Skeletal muscle cell (primary cell): ENCODE measurements at regions not wholly inside any gene's neighbourhood (a gene's known extent, or its start where the extent isn't known, plus 50 kb on each side); places are given as distances from the start of the nearest gene placed in this dataset.
A peak's percentile ranks its signal among the peaks of the same experiment; 100 is the strongest.

Experiments
- DNase-seq: peaks from one replicate; pipeline ENCODE4 v3.0.0-alpha.2; 2010; ENCODE audit warnings: low read depth
- H3K4me3 ChIP-seq: 2 replicates; pipeline ENCODE4 v1.5.1; 2011; ENCODE audit warnings: low read depth, mild to moderate bottlenecking, control low read depth, low read length, moderate library complexity

GRCh38 chr3:182698078-182698477 is 95.2 kb upstream of the ATP11B start:
- no peak for DNase-seq
- no peak overlapping the region for H3K4me3 ChIP-seq

DNA sequence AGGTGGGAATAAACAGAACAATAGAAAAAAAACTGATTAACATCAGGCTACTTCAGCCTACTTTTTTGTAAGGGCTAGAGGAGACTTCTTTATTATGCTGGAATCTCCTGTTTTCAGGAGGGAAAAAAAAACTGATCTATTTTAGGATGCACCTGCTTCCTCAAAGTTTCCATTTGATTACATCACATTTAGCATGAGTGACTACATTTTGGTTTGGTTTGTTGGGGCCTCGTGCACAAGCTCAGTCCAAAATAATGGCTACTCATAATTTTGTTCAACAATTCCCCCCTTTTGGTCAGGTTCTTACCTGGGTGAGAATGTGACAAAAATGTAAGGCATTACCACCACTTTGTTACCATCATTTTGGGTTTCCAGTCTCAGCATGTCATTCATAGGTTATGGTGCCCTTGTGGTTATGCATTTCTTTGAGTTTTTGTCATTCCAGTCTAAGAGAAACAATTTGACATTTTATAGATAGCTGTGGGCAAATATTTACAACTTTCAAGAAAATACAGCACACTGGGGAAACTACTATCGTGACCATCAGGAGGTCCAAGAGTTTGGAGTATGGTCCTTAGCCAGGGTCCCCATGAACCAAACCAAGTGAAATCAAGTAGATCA is 93.6 kb upstream of the ATP11B start:
- no peak for DNase-seq
- H3K4me3 ChIP-seq = no peak overlapping the region

DNA sequence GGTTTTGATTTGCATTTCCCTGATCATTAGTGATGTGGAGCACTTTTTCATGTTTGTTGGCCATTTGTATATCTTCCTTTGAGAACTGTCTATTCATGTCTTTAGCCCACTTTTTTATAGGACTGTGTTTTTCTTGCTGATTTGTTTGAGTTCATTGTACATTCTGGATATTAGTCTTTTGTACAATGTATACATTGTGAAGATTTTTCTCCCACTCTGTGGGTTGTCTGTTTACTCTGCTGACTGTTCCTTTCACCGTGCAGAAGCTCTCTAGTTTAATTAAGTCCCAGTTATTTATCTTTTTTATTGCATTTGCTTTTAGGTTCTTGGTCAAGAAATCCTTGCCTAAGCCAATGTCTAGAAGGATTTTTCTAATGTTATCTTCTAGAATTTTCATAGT is 91.1 kb upstream of the ATP11B start:
- no peak for DNase-seq
- H3K4me3 ChIP-seq = no peak overlapping the region

- no peak for DNase-seq
- no peak overlapping the region for H3K4me3 ChIP-seq
Observed at GRCh38 chr3:182703233-182703632, 90.1 kb upstream of the ATP11B start.

DNA sequence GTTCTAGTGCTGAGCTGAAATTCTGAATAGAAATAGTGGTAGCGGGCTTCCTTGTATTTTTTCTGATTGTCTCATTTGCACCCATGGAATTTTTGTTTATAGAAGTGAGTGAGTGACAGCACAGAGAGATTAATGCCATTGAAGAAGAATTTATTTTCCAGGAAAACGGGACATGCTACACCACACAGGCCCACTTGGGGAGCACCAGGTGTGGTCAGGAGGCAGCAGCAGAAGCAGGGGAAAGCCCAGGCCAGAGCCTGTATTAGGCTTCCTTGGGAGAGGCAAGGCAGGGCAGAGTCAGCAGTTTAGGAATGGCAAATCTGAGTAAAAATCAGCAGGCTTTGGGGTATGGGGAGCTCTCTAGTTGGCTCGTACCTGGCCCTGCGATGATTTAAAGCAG is 88.4 kb upstream of the ATP11B start:
- no peak overlapping the region for H3K4me3 ChIP-seq
- no peak for DNase-seq

DNA sequence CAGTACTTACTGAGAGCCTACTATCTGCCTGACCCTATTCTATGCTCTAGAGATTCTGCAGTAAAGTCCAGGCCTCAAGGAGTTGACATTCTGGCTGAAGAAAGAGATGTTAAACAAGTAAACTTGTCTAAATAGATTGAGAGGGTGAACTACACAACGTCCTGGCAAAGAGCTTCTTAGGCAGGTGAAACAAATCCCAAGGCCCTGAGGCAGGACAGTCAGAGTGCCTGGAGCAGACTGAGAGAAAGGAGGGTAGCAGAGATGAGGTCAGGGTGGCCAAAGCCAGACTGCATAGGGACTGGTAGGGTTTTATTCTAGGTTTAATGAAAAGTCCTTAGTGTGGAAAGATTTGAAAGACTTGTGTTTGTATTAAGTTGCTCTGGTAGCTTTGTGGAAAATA is 84.5 kb upstream of the ATP11B start:
- H3K4me3 ChIP-seq = no peak overlapping the region
- no peak for DNase-seq

GRCh38 chr3:182709306-182709705 is 84.0 kb upstream of the ATP11B start:
- no peak for DNase-seq
- no peak overlapping the region for H3K4me3 ChIP-seq

GRCh38 chr3:182710557-182711157 is 82.6 kb upstream of the ATP11B start:
- no peak overlapping the region for H3K4me3 ChIP-seq
- DNase-seq = no peak

GRCh38 chr3:182711261-182711683 is 82.0 kb upstream of the ATP11B start:
- no peak for DNase-seq
- H3K4me3 ChIP-seq = no peak overlapping the region

DNA sequence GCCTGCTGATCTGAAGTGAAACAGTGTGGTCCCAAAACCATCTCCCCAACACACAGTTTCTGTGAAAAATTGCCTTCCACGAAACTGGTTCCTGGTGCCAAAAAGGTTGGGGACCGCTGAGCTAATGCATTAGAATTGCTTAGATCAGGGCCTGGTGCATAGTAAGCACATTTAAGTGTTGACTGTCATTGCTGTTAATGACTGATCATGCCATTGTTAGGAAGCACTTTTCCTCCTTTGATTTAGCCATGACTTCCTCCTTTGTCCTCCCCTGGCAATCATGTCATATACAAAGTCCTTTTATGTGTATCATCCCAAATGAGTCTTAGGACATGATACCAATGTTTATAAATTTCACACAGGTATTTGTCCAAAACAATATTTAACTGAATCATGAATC is 81.5 kb upstream of the ATP11B start:
- no peak overlapping the region for H3K4me3 ChIP-seq
- DNase-seq = no peak

DNA sequence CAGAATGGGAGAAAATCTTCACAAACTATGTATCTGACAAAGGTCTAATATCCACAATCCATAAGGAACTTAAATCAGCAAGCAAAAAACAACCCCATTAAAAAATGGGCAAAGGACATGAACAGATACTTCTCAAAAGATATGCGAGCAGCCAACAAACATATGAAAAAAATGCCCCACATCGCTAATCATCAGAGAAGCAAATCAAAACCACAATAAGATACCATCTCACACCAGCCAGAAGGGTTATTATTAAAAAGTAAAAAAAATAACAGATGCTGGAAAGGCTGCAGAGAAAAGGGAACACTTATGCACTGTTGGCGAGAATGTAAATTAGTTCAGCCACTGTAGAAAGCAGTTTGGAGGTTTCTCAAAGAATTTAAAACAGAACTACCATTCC is 80.2 kb upstream of the ATP11B start:
- H3K4me3 ChIP-seq = no peak overlapping the region
- DNase-seq = no peak

DNA sequence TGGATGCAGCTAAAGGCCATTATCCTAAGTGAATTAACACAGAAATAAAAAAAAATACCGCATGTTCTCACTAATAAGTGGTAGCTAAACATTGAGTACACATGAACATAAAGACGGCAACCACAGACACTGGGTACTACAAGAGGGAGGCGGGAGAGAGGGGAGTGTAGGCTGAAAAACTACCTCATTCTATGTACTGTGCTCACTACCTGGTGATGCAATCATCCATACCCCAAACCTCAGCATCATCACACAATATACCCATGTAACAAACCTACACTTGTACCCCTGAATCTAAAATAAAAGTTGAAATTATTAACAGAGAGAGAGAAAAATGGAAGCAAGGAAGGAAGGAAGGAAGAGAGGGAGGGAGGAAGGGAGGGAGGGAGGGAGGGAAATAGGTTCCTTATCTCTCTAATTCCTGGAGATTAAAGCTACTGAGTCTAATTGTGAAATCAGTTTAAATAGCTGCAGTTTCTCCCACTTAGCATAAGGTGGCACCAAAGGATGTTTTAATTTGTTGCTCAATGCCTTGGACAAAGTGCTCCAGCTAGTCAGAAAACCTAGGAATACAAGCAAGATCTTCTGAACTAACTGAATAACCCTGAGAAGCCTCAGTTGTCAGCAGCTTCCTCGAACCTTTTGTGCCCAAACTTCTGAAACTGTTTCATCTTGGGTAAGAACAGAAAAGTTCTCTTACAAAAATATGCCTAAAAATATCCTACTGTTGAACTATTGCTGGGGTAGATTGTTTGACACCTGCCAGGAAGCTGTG is 79.4 kb upstream of the ATP11B start:
- DNase-seq = peak; percentile 29
- no peak overlapping the region for H3K4me3 ChIP-seq

DNA sequence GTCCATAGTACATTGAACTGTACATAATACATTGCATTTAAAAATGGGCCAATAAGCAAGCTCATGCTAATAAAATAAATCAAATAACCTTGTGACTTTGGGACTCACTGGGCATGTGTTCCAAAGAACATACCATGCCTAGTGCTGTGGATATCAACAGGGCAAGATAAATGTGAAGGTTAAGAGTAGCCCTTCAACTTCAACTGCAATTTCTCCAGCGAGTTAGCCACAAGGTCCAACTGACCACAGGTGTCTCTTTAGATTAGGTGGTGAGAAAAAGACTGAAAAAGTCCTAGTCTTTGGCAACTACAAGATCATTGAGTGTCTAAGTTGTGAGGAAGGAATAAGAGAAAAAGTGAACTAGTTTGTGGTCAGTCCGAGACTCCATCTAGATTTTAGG is 78.3 kb upstream of the ATP11B start:
- H3K4me3 ChIP-seq = no peak overlapping the region
- no peak for DNase-seq

DNA sequence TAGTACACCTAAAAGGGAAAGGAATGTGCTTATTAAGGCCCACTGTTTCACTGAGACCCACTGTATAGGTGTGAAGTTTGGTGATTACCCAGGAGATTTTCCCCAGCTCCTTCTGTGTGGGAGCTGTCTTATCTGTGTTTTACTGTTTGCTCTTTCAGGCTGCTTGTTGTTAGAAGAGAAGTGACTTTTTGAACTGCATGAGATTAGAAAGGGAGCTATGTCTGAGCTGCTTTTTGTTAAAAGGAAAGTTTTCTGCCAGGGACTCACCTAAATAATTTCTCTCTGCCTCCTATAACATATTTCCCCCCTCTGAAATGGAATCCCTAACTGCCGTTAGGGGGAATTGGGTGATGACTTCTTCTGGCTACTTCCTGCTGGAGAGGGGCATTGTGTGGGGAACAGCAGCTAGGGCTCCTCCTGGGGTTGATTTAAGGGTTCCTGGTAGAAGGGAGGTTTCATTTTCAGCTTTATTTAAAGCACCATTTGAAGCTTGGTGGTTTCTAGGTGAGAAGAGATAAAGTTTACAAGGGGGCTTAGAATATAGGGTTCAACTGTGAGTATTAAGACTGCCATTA is 77.1 kb upstream of the ATP11B start:
- no peak for DNase-seq
- H3K4me3 ChIP-seq = no peak overlapping the region

- H3K4me3 ChIP-seq = no peak overlapping the region
- DNase-seq = no peak
Observed at GRCh38 chr3:182717216-182717615, 76.1 kb upstream of the ATP11B start.

DNA sequence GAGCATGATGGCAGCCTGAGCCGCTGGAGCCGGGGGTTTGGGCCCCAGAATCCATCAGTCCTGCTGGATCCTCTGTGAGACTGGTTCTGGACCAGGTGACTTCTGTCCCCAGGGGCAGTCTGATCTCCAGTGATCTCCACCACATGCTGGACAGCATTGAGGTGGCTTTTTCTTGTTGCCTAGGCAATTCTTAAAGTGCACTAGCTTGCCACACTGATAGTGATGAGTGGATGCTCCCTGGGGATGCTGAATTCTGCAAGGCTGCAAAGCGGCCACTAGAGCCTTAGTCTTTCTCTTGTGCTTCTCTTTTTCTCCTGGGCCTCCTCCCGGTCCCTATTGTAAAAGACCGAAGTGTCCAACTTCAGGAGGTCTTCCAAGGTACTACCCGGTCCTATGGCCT is 70.4 kb upstream of the ATP11B start:
- no peak overlapping the region for H3K4me3 ChIP-seq
- DNase-seq = no peak

DNA sequence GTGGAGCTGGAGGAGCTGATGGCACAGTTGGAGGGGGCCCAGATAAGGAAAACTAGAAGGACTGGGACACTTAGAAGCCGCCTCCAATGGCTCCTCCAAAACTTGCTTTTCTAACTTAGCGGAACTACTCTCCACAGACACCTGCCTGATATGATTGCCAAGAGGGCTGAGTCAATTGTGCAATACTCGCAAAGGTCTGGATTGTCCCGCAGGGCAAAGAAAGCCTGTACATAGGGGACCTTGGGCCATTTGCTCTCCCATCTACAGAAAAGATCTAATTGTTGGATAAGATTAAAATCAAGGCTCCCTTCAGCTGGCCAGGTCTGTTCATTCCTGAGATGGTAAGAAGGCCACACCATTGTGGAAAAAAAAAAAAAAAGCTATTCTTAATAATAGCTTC is 69.7 kb upstream of the ATP11B start:
- DNase-seq = no peak
- H3K4me3 ChIP-seq = no peak overlapping the region

GRCh38 chr3:182725372-182726251 is 67.7 kb upstream of the ATP11B start:
- no peak for DNase-seq
- peak overlapping the region; percentile 10 for H3K4me3 ChIP-seq

DNA sequence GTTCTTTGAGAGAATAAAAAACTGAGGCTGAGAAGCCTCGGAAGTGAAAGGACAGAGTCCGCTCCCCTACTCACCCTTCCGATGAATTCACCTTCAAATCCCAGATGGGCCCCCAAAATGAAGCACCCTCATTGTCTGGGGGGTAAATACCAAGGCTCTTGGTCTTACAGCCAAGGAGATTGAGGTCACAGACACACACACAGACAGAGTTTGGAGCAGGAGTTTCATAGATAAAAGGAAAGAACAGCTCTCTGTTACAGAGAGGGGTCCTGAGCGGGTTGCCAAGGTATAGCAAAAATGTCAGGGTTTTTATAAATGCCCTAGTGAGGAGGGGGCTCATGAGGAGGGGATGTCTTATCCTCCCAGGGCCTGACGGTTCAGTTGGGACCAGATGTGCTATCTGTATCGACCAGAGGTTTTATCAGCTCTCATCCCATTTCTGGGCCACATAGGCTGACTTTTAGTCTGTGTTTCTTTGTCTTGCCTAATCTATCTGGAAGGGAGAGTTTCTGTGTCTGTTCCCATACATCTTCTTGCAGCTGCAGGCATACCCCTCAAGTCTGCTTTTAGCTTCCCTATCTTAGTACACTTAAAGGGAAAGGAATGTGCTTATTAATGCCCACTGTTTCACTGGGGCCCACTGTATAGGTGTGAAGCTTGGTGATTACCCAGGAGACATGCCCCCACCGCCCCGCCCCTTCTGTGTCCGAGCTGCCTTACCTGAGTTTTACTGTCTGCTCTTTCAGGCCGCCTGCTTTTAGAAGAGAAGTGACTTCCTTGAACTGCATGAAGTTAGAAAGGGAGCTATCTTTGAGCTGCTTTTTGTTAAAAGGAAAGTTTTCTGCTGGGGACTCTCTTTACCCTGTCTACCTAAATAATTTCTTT is 66.8 kb upstream of the ATP11B start:
- peak overlapping the region; percentile 10 for H3K4me3 ChIP-seq

More for the DNA sequence above, 66.8 kb upstream of the ATP11B start:
- no peak for DNase-seq
